Hepatocyte (in vitro differentiated cells): ENCODE measurements at regions not wholly inside any gene's neighbourhood (a gene's known extent, or its start where the extent isn't known, plus 50 kb on each side); places are given as distances from the start of the nearest gene placed in this dataset.

ENCODE experiments used
- DNase-seq: peaks from one replicate; pipeline ENCODE4 v3.0.0-alpha.2; 2016; ENCODE audit warnings: low spot score
- H2AFZ ChIP-seq: fragments of 200-600 bp; sonication (generic); 2 replicates; pipeline ENCODE4 v1.6.0; 2016; ENCODE audit warnings: antibody characterized with exemption, mild to moderate bottlenecking
- H3K27ac ChIP-seq: fragments of 200-600 bp; sonication (generic); 2 replicates; pipeline ENCODE4 v1.5.1; 2016; ENCODE audit warnings: mild to moderate bottlenecking
- H3K27me3 ChIP-seq: fragments of 200-600 bp; sonication (generic); 2 replicates; pipeline ENCODE4 v1.6.1; 2016
- H3K36me3 ChIP-seq: fragments of 200-600 bp; sonication (generic); replicated peaks from 2 replicates; pipeline ENCODE4 v1.5.1; 2016; ENCODE audit warnings: low read depth; ENCODE audit not compliant: insufficient read depth
- H3K4me1 ChIP-seq: fragments of 200-600 bp; sonication (generic); 2 replicates; pipeline ENCODE4 v1.5.1; 2016; ENCODE audit warnings: mild to moderate bottlenecking, moderate library complexity; ENCODE audit not compliant: insufficient read depth
- H3K4me2 ChIP-seq: fragments of 200-600 bp; sonication (generic); 2 replicates; pipeline ENCODE4 v1.6.0; 2016
- H3K4me3 ChIP-seq: fragments of 200-600 bp; sonication (generic); 2 replicates; pipeline ENCODE4 v1.5.1; 2016; ENCODE audit warnings: mild to moderate bottlenecking
- H3K79me2 ChIP-seq: fragments of 200-600 bp; sonication (generic); 2 replicates; pipeline ENCODE4 v1.6.0; 2017; ENCODE audit warnings: mild to moderate bottlenecking
- H3K9me2 ChIP-seq: fragments of 200-600 bp; sonication (generic); replicated peaks from 2 replicates; pipeline ENCODE4 v1.6.0; 2017; ENCODE audit warnings: mild to moderate bottlenecking; ENCODE audit not compliant: insufficient read depth
- H3K9me3 ChIP-seq: fragments of 200-600 bp; sonication (generic); 2 replicates; pipeline ENCODE4 v1.5.1; 2016; ENCODE audit warnings: low read depth, mild to moderate bottlenecking
- H4K20me1 ChIP-seq: fragments of 200-600 bp; sonication (generic); 2 replicates; pipeline ENCODE4 v1.6.0; 2016; ENCODE audit warnings: mild to moderate bottlenecking; ENCODE audit not compliant: insufficient read depth, poor library complexity, severe bottlenecking
- CTCF ChIP-seq: fragments of 200-600 bp; sonication (generic); IDR thresholded peaks from 2 replicates; pipeline ENCODE4 v1.5.1; 2016; ENCODE audit warnings: antibody characterized with exemption, mild to moderate bottlenecking; ENCODE audit not compliant: poor library complexity
- EZH2 ChIP-seq: fragments of 200-600 bp; sonication (generic); IDR thresholded peaks from 2 replicates; pipeline ENCODE4 v1.6.1; 2016; ENCODE audit warnings: antibody characterized with exemption, mild to moderate bottlenecking, borderline replicate concordance
- EZH2phosphoT487 ChIP-seq: fragments of 200-600 bp; sonication (generic); IDR thresholded peaks from one replicate; pipeline ENCODE4 v1.6.1; 2018; ENCODE audit warnings: antibody characterized with exemption, mild to moderate bottlenecking, low read depth, moderate library complexity; ENCODE audit not compliant: unreplicated experiment, severe bottlenecking
- WGBS: methylation state at CpG from one replicate; pipeline ENCODE4 v1.1.6; 2016; ENCODE audit warnings: low lambda C conversion rate; ENCODE audit errors: missing lambda C conversion rate; 5-methylcytosine and 5-hydroxymethylcytosine counted together

GRCh38 chr3:13171704-13172643 lies 98.7 kb upstream of the IQSEC1 start:
- no peaks in the 10 kb centered on the region for H3K9me2 ChIP-seq
- no peak for TF ChIP-seq EZH2
- TF ChIP-seq CTCF = no peak
- no peak for TF ChIP-seq EZH2phosphoT487
- 90% methylated on average over 19 of the region's 19 CpGs for WGBS

GRCh38 chr3:13170317-13170716 lies 97.1 kb upstream of the IQSEC1 start:
- no peaks in the 10 kb centered on the region for H3K27me3 ChIP-seq
- no peak for DNase-seq
- no peaks in the 10 kb centered on the region for H3K9me2 ChIP-seq
- H3K36me3 ChIP-seq = no peaks in the 10 kb centered on the region
- H2AFZ ChIP-seq = no peak overlapping the region
- H3K4me1 ChIP-seq = no peaks in the 10 kb centered on the region
- 68% methylated on average over 7 of the region's 7 CpGs for WGBS
- H3K27ac ChIP-seq = no peak overlapping the region
- H3K4me3 ChIP-seq = no peak overlapping the region
- no peak overlapping the region for H3K4me2 ChIP-seq
- H3K9me3 ChIP-seq = no peaks in the 10 kb centered on the region
- no peaks in the 10 kb centered on the region for H3K79me2 ChIP-seq
- no peak for TF ChIP-seq EZH2
- no peak for TF ChIP-seq EZH2phosphoT487
- no peak for TF ChIP-seq CTCF
- H4K20me1 ChIP-seq = no peaks in the 10 kb centered on the region

More at GRCh38 chr3:13171704-13172643, 98.7 kb upstream of the IQSEC1 start:
- Histone ChIP-seq H3K27ac (no peak overlapping the region), H3K27me3 (no peaks in the 10 kb centered on the region), H3K4me2 (no peak overlapping the region), H3K4me1 (no peaks in the 10 kb centered on the region), H3K9me3 (no peaks in the 10 kb centered on the region), H4K20me1 (no peaks in the 10 kb centered on the region), H2AFZ (no peak overlapping the region), H3K4me3 (no peak overlapping the region), H3K36me3 (no peaks in the 10 kb centered on the region), H3K79me2 (no peaks in the 10 kb centered on the region)
- DNase-seq = no peak

- H3K79me2 ChIP-seq = no peaks in the 10 kb centered on the region
- no peak overlapping the region for H3K4me3 ChIP-seq
- H4K20me1 ChIP-seq = no peaks in the 10 kb centered on the region
- TF ChIP-seq CTCF (no peak), EZH2 (no peak), EZH2phosphoT487 (no peak)
- H3K4me1 ChIP-seq = no peaks in the 10 kb centered on the region
- H3K9me2 ChIP-seq = no peaks in the 10 kb centered on the region
- H3K27ac ChIP-seq = no peak overlapping the region
- no peak overlapping the region for H3K4me2 ChIP-seq
- WGBS = 98% methylated on average over 4 of the region's 4 CpGs
- no peak overlapping the region for H2AFZ ChIP-seq
- DNase-seq = no peak
- H3K9me3 ChIP-seq = no peaks in the 10 kb centered on the region
- H3K36me3 ChIP-seq = no peaks in the 10 kb centered on the region
- H3K27me3 ChIP-seq = no peaks in the 10 kb centered on the region
These were observed 95.2 kb upstream of the IQSEC1 start for GRCh38 chr3:13168391-13168790.
